ENCODE measurements at regions not wholly inside any gene's neighbourhood (a gene's known extent, or its start where the extent isn't known, plus 50 kb on each side); places are given as distances from the start of the nearest gene placed in this dataset.

DNA sequence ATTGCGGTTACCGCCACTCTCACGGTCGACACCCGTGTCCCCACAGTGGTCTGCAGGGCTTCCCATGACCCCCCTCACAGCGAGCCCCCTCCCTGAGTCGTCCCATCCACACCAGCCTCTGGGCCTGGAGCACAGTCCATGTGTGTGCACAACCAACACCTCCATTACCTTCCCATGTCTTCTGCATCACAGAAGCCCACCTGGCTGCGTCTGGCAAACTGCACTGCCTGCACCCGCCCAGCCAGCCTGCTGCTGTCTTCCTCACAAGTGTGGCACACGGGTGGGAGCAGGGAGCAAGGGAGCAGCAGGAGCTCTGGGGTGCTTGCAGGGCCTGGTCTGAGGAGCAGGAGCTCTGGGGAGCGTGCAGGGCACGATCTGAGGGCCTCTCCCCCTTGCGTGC, 415.3 kb upstream of the IRX4 start:
- no peak for DNase-seq (ENCODE audit: low read depth in 2 of 2)

DNA sequence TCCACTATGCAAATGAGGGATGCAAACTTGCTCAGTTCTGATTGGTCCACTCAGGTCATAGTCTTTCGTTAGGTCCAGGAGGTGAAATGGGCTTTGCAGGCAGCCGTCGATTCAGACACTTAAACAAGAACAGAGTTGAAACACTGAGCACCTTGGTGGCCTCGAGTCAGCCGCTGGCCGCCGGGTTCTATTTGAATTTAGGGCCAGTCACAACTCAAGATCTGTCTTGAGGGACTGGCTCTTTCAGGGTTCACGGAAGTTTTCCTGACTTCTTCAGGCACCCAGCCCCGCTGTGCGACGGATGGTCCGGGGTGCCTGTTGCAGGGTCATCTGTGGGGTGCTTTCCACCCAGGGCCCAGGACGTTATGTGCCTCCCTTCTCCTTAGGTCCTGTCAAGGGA, 412.8 kb upstream of the IRX4 start:
- no peak for DNase-seq (ENCODE audit: low read depth in 2 of 2)

DNA sequence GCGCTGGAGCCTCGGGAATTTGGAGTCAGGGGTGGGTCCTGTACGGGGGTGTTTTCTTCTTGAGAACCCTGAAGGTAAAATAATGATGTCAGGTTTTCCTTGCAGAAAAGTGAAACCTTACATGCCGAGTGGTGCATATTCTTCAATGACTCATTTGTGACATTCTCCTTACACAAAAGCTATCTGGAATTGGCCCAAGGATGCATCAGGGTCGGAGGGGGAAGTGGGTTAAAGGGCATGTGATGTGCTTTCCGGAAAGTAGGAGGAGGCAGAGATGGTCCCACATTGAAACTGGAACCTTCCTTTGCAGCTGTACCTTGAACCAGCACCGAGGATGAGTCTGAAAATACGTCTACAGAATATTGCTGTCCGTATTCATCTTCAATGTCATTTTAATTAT, 411.2 kb upstream of the IRX4 start:
- DNase-seq (ENCODE audit: low read depth in 2 of 2) = no peak

- no peak for DNase-seq (ENCODE audit: low read depth in 2 of 2)
These were observed 408.6 kb upstream of the IRX4 start for GRCh38 chr5:2291146-2291840.

DNA sequence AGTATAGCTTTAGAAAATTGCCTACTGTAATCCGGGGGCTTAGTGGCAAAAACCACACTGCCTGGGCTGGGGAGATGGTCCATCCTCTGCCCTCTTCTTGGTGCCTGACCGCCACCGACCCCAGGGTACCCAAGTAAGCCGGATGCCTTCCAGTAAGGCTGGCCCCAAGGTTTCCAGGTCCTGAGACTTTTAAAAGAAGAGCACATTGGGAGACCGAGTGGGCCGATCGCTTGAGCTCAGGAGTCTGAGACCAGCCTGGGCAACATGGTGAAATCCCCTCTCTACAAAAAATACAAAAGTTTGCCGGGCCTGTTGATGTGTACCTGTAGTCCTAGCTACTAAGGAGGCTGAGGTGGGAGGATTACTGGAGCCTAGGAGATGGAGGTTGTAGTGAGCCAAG, 406.7 kb upstream of the IRX4 start:
- no peak for DNase-seq (ENCODE audit: low read depth in 2 of 2)

GRCh38 chr5:2288968-2289367, 406.2 kb upstream of the IRX4 start:
- DNase-seq (ENCODE audit: low read depth in 2 of 2) = no peak

- DNase-seq (ENCODE audit: low read depth in 2 of 2) = no peak
These were observed 405.7 kb upstream of the IRX4 start for GRCh38 chr5:2288466-2288865.

DNA sequence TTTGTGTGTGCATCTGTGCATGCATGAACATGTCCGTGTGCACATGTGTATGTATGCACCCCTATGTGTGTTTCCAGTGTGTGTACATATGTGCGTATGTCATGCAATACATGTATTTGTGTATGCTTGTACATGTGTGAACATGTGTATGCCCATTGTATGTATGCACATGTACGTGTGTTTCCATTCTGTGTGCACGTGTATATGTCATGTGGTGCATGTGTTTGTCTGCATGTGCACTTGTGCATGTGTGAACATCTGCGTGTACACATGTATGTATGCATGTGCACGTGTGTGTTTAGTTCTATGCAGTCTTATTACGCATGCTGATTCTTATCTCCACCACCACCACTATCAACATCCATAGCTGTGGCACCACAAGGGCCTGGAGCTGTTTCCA, 403.5 kb upstream of the IRX4 start:
- no peak for DNase-seq (ENCODE audit: low read depth in 2 of 2)

GRCh38 chr5:2284678-2285077, 402.0 kb upstream of the IRX4 start:
- DNase-seq (ENCODE audit: low read depth in 2 of 2) = no peak

- no peak for DNase-seq (ENCODE audit: low read depth in 2 of 2)
These were observed 400.8 kb upstream of the IRX4 start for GRCh38 chr5:2283481-2284045.

DNA sequence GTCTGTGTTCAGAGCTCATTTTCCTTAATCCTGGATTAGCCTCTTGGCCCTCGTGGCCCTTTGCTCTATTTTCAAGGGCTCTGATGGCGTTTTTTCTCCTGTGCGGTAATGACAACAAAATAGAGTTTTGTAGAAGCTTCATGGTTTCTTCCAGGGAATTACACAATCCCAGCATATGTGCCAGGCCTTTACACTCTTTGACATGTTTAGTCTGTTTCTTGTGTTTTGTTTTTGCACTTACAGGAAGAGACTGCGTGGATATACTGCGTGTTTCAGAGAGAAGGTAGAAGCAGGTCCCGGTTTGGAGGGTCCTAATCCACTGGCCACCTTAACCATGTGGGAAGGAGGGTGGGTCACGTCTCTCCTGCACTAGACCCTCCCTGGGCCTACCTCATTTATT, 400.2 kb upstream of the IRX4 start:
- no peak for DNase-seq (ENCODE audit: low read depth in 2 of 2)

DNA sequence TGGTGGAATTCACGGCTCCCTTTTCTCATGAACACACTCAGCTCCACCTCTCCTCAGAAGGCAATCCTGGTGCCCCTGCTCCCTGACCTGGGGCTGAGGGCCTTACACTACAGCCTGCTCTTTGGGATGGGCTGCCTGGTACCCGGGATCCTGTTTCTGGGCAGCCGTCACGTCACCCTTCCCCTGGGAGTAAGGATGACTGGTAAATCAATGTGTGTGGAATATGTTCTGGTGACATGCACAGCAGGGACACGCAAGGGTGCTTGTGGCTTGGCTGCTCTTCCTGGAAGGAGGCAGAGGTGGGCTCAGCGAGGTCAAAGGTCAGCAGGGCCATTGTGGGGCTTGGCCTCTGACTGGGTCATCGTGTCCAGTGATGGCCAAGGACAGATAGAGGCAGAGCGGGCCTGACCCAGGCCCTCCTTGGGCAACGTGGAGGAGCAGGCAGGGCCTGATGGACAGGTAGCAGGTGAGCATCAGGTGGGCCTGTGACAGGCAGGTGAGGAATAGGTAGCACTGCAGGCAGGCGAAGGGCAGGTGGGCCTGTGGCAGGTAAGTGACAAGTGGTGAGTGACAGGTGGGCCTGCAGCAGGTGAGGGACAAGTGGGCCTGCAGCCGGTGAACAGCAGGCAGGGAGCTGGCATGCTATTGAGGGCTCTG, 399.4 kb upstream of the IRX4 start:
- DNase-seq (ENCODE audit: low read depth in 2 of 2) = no peak

DNA sequence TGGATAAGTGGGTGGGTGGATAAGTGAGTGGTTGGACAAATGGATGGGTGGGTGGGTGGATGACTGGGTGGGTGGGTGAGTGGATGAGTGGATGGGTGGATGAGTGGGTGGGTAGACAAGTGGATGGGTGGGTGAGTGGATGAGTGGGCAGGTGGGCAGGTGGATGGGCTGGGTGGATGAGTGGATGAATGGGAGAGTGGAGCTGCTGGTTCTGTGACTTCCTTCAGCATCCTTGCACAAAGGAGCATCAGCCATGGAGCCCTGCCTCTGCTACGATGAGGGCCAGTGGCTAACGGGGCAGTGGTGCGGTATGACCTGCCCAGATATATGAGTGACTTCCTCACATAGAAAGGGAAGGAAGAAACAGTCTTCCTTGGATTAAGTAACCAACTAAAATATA, 398.7 kb upstream of the IRX4 start:
- DNase-seq (ENCODE audit: low read depth in 2 of 2) = no peak

DNA sequence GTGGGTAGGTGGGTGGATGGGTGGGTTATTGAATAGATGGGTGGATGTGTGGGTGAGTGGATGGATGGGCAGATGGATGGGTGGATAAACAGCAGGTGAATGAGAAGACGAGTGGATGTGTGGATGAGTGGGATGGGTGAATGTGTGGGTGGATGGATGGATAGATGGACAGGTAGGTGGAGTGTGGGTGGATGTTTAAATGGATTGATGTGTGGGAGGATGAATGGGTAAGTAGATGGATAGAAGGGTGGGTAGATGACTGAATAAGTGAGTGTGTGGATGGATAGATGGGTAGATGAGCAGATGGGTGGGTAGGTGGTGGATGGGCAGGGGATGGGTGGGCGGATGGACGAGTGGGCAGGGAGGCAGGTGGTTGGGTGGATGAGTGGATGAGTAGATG, 397.6 kb upstream of the IRX4 start:
- no peak for DNase-seq (ENCODE audit: low read depth in 2 of 2)

- no peak for DNase-seq (ENCODE audit: low read depth in 2 of 2)
These were observed 396.2 kb upstream of the IRX4 start for GRCh38 chr5:2278825-2279456.

DNA sequence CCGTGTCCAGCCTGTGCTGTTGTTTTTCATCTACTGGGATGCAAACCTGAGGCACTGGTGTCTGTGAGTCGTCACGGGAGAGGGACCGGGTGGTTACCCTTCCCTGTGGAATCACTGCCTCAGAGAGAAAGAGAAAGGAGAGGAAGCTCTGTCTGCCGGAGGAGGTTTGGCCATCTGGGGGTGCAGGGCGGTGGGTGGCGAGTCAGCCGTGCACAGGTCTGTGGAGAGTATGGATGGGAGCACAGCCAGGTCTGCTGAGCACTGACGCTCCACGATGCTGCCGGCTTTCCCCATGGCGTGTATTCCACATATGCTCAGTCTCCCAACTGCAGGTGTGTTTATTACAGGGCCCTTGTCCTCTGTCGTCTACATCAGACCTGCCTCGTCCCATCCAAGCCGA, 395.2 kb upstream of the IRX4 start:
- no peak for DNase-seq (ENCODE audit: low read depth in 2 of 2)

DNA sequence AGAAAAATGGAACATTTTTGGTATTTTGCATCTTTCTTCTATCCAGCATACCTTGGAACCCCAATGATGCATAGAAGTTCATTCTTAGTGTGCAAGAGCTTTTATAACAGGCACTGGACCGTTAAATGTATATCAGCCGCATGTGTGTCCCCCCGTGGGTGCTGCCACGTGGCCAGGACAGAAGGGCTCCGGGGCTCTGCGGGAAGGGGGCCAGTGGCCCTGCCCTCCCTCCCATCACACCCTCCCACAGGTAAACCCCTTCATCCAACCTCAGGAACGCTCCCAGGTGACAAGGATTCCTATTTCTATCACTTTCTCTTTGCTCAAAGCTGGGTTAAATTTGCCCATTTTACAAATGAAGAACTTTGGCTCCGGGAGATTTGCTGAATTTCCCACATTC, 393.4 kb upstream of the IRX4 start:
- DNase-seq (ENCODE audit: low read depth in 2 of 2) = no peak

DNA sequence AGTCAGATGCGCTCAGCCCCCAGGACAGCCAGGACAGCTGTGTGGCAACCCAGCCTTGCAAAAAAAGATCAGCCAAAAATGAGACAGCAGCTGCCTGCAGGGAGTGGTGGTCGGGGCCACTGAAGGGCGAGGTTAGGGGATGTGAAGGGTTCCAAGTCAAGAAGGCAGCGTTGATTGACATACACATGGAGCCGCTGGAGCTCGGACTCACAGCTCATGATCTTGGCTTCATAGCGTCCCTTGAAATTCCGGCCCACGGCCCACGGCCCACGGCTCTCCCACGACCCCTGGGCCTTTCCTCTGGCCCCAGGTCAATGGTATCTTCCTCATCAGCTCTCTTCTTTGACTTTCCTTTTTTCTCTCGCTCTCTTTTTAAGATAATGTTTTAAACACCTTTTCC, 390.0 kb upstream of the IRX4 start:
- DNase-seq (ENCODE audit: low read depth in 2 of 2) = no peak

- DNase-seq (ENCODE audit: low read depth in 2 of 2) = no peak
These were observed 389.3 kb upstream of the IRX4 start for GRCh38 chr5:2272039-2272438.

- no peak for DNase-seq (ENCODE audit: low read depth in 2 of 2)
These were observed 388.6 kb upstream of the IRX4 start for GRCh38 chr5:2271316-2271715.

GRCh38 chr5:2270467-2270866, 387.7 kb upstream of the IRX4 start:
- no peak for DNase-seq (ENCODE audit: low read depth in 2 of 2)

- no peak for DNase-seq (ENCODE audit: low read depth in 2 of 2)
These were observed 386.9 kb upstream of the IRX4 start for GRCh38 chr5:2269656-2270055.

DNA sequence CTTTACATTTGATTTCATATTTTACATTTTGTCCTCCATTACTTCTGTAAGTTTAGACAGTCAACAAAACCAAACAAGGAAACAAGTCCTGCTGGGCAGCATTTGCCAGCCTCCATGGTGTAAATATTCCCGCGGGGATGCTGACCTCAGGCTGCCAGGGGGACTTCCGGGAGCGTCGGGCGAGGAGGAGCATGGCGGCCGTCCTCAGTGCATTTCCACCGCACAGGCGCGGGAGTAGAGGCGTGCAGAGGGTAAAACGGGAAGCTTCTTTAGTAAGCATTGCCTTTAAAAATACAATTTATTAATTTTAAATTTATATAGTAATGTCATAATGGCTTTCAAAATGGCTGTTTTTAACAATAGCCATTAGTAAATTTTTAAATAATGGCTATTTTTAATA, 385.3 kb upstream of the IRX4 start:
- no peak for DNase-seq (ENCODE audit: low read depth in 2 of 2)

Measured in dermis microvascular lymphatic vessel endothelial cell (primary cell).